Keratinocyte (primary cell): ENCODE measurements at regions not wholly inside any gene's neighbourhood (a gene's known extent, or its start where the extent isn't known, plus 50 kb on each side); places are given as distances from the start of the nearest gene placed in this dataset.

Experiments
- DNase-seq: peaks from one replicate; pipeline ENCODE4 v3.0.0-alpha.2; 2011; ENCODE audit warnings: low read depth, missing footprints, low spot score
- FAIRE-seq: peaks from 2 replicates; lab custom pipeline; 2011; peaks lifted over from hg19 to GRCh38; lab: Jason Lieb, UNC
- H2AFZ ChIP-seq: 2 replicates; pipeline ENCODE4 v1.6.0; 2012; ENCODE audit warnings: low read length, control low read depth, inconsistent platforms; ENCODE audit not compliant: control insufficient read depth
- H3K27ac ChIP-seq: 2 replicates; pipeline ENCODE4 v1.5.1; 2011; ENCODE audit warnings: low read length; ENCODE audit not compliant: control insufficient read depth, insufficient read depth
- H3K27me3 ChIP-seq: 3 replicates; pipeline ENCODE4 v1.6.0; 2011; ENCODE audit warnings: low read length; ENCODE audit not compliant: control insufficient read depth, insufficient read depth; ENCODE audit errors: extremely low read depth
- H3K36me3 ChIP-seq, 2 experiments: 2 replicates in 1 of 2; 3 replicates in 1 of 2; pipeline ENCODE4 v1.5.1; 2011; ENCODE audit warnings: low read length in 2 of 2, mild to moderate bottlenecking in 1 of 2; ENCODE audit not compliant: control insufficient read depth in 2 of 2, insufficient read depth in 2 of 2; ENCODE audit errors: extremely low read depth in 1 of 2
- H3K4me1 ChIP-seq: 3 replicates; pipeline ENCODE4 v1.5.1; 2011; ENCODE audit warnings: low read length; ENCODE audit not compliant: control insufficient read depth, insufficient read depth; ENCODE audit errors: extremely low read depth
- H3K4me2 ChIP-seq: 3 replicates; pipeline ENCODE4 v1.6.0; 2011; ENCODE audit warnings: low read depth, low read length; ENCODE audit not compliant: control insufficient read depth, insufficient read depth; ENCODE audit errors: extremely low read depth
- H3K4me3 ChIP-seq, 3 experiments: fragments of 200-600 bp in 1 of 3; sonication (generic) in 1 of 3; 2 replicates in 2 of 3; 3 replicates in 1 of 3; pipeline ENCODE4 v1.5.1; 2011 to 2016; ENCODE audit warnings: low read length in 3 of 3, mild to moderate bottlenecking in 3 of 3, control low read depth in 2 of 3, inconsistent platforms in 1 of 3, low read depth in 1 of 3, mixed read lengths in 1 of 3, mixed run types in 1 of 3, moderate library complexity in 1 of 3; ENCODE audit not compliant: control insufficient read depth in 2 of 3, insufficient read depth in 2 of 3; ENCODE audit errors: extremely low read depth in 1 of 3
- H3K79me2 ChIP-seq: 2 replicates; pipeline ENCODE4 v1.6.0; 2012; ENCODE audit warnings: low read length; ENCODE audit not compliant: control insufficient read depth, insufficient read depth
- H3K9ac ChIP-seq: 3 replicates; pipeline ENCODE4 v1.6.0; 2011; ENCODE audit warnings: low read length; ENCODE audit not compliant: control insufficient read depth, insufficient read depth; ENCODE audit errors: extremely low read depth
- H3K9me1 ChIP-seq: 3 replicates; pipeline ENCODE4 v1.6.0; 2011; ENCODE audit warnings: low read length; ENCODE audit not compliant: control insufficient read depth, insufficient read depth; ENCODE audit errors: extremely low read depth
- H3K9me3 ChIP-seq: 2 replicates; pipeline ENCODE4 v1.5.1; 2012; ENCODE audit warnings: low read depth, low read length; ENCODE audit not compliant: control insufficient read depth
- H4K20me1 ChIP-seq: 3 replicates; pipeline ENCODE4 v1.6.0; 2011; ENCODE audit warnings: low read length; ENCODE audit not compliant: control insufficient read depth, insufficient read depth; ENCODE audit errors: extremely low read depth
- EZH2 ChIP-seq: IDR thresholded peaks from one replicate; pipeline ENCODE4 v1.6.1; 2012; ENCODE audit warnings: inconsistent platforms, mild to moderate bottlenecking, low read length, moderate library complexity
- dilution Hi-C: fragments of 300-500 bp; cut with MboI; formaldehyde crosslinking; loops from one replicate; pipeline ENCODE4 v1.7.0; 2020; ENCODE audit warnings: low sequenced_read_pairs; ENCODE audit not compliant: extremely low pct_ligation_motif_present
- TF ChIP-seq, protein P1 (sequence below), 3 experiments: IDR thresholded peaks in 1 of 3; conservative IDR thresholded peaks in 1 of 3; optimal IDR thresholded peaks in 1 of 3; 2 replicates in 2 of 3; 3 replicates in 1 of 3; pipeline versions ENCODE3 to v1.5.1; 2011; ENCODE audit warnings: low read length in 3 of 3, mild to moderate bottlenecking in 3 of 3, moderate library complexity in 2 of 3, control low read depth in 1 of 3, inconsistent platforms in 1 of 3; ENCODE audit not compliant: insufficient read depth in 2 of 3; ENCODE audit errors: extremely low read depth in 1 of 3

DNA sequence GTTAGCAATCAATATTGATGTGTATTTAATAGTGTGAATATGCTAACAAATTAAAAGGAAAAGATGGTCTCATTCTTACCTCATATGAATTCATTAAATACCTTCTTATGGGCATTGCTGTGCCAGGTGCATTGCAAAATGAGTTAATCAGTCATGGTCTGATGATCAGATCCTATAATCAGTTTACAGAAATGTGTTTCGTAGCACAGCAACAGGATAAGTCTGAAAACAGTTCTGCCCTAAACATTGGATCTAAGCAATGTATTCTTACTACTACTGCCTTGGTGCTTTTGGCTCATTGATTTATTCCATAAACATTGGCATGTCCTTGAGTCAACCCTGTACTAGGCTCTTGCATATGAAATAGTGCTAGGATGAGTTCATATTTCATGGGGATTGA is 417.0 kb upstream of the JAG1 start:
- H4K20me1 ChIP-seq: no peaks in the 10 kb centered on the region
- H3K79me2 ChIP-seq: no peaks in the 10 kb centered on the region
- FAIRE-seq (peak; percentile 36), DNase-seq (no peak)
- H3K4me2 ChIP-seq: peak overlapping the region; percentile 49
- H3K27me3 ChIP-seq: no peaks in the 10 kb centered on the region
- no peaks in the 10 kb centered on the region for H3K36me3 ChIP-seq
- H3K9me1 ChIP-seq: no peaks in the 10 kb centered on the region
- no peak overlapping the region for H3K9ac ChIP-seq
- dilution Hi-C loops: no loop called here
- no peaks in the 10 kb centered on the region for H3K9me3 ChIP-seq
- H3K4me1 ChIP-seq: no peaks in the 10 kb centered on the region
- H3K27ac ChIP-seq: no peak overlapping the region
- no peak for TF ChIP-seq EZH2
- TF ChIP-seq, protein P1, sequence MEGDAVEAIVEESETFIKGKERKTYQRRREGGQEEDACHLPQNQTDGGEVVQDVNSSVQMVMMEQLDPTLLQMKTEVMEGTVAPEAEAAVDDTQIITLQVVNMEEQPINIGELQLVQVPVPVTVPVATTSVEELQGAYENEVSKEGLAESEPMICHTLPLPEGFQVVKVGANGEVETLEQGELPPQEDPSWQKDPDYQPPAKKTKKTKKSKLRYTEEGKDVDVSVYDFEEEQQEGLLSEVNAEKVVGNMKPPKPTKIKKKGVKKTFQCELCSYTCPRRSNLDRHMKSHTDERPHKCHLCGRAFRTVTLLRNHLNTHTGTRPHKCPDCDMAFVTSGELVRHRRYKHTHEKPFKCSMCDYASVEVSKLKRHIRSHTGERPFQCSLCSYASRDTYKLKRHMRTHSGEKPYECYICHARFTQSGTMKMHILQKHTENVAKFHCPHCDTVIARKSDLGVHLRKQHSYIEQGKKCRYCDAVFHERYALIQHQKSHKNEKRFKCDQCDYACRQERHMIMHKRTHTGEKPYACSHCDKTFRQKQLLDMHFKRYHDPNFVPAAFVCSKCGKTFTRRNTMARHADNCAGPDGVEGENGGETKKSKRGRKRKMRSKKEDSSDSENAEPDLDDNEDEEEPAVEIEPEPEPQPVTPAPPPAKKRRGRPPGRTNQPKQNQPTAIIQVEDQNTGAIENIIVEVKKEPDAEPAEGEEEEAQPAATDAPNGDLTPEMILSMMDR (optimal IDR thresholded peaks at IDR 0.05 in 1 of 3, IDR thresholded peaks at IDR 0.05 in 1 of 3, conservative IDR thresholded peaks at IDR 0.05 in 1 of 3; ENCODE audit: extremely low read depth in 1 of 3, insufficient read depth in 2 of 3, low read length in 3 of 3): no peak
- H3K4me3 ChIP-seq: no peak overlapping the region
- H2AFZ ChIP-seq: peak overlapping the region; percentile 59

DNA sequence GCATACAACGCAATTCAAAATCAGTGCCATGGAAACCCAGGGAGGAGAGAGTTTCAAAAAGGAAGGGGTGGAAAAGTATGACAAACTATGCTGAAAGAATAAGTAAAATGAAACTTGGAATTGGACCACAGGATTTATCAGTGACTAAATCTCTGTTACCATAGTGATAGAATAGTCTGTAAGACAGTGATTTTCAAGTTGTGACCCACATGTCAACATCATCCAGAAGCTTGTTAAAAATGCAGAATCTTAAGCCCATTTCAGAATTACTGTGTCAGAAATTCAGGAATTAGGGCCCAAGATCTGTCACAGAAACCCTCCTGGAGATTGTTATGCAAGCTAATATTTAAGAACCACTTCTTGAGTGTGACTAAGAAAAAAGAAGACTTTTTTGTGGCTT is 417.7 kb upstream of the JAG1 start:
- H3K4me3 ChIP-seq: no peak overlapping the region
- no peaks in the 10 kb centered on the region for H3K9me1 ChIP-seq
- no peak overlapping the region for H3K27ac ChIP-seq
- H2AFZ ChIP-seq: peak overlapping the region; percentile 59
- no peak for DNase-seq
- no peaks in the 10 kb centered on the region for H3K36me3 ChIP-seq
- no peaks in the 10 kb centered on the region for H4K20me1 ChIP-seq
- no peaks in the 10 kb centered on the region for H3K27me3 ChIP-seq
- TF ChIP-seq, protein P1 (optimal IDR thresholded peaks at IDR 0.05 in 1 of 3, IDR thresholded peaks at IDR 0.05 in 1 of 3, conservative IDR thresholded peaks at IDR 0.05 in 1 of 3; ENCODE audit: extremely low read depth in 1 of 3, insufficient read depth in 2 of 3, low read length in 3 of 3): no peak
- TF ChIP-seq EZH2: no peak
- peak overlapping the region; percentile 49 for H3K4me2 ChIP-seq
- H3K9me3 ChIP-seq: no peaks in the 10 kb centered on the region
- peak; percentile 55 for FAIRE-seq
- H3K9ac ChIP-seq: no peak overlapping the region
- dilution Hi-C loops: no loop called here
- no peaks in the 10 kb centered on the region for H3K79me2 ChIP-seq
- no peaks in the 10 kb centered on the region for H3K4me1 ChIP-seq
